ENCODE measurements at regions not wholly inside any gene's neighbourhood (a gene's known extent, or its start where the extent isn't known, plus 50 kb on each side); places are given as distances from the start of the nearest gene placed in this dataset.
"Not testable (repeated sequence)": the region's sequence is repeated elsewhere in the genome, so short reads cannot be mapped to it uniquely, and the experiment has no call there.

DNA sequence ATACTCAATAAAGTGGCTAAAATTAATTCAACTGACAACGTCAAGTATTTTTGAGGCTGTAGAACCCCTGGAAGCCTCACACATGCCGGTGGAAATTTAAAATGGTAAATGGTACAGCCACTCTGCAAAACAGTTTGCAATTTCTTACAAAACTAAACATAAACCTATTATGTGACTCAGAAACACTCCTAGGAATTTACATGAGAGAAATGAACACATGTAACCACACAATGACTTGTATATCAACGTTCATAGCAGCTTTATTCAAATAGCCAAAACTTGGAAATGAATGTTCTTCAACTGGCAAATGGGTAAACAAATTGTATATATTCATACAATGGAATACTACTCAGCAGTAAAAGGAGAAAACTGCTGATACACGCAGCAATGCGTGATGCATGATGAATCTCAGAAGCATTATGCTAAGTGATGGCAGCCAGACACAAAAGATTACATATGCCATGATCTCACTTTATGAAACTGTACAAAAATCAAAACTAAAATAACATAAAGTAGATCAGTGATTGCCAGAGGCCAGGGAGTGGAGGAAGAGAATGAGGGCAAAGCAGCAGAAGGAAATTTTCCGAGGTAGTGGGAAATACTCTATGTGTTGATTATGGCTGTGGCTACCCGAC is 112.5 kb downstream of the FAM50B start:
- no peak for DNase-seq (ENCODE audit: low spot score)
- no peak for FAIRE-seq

DNA sequence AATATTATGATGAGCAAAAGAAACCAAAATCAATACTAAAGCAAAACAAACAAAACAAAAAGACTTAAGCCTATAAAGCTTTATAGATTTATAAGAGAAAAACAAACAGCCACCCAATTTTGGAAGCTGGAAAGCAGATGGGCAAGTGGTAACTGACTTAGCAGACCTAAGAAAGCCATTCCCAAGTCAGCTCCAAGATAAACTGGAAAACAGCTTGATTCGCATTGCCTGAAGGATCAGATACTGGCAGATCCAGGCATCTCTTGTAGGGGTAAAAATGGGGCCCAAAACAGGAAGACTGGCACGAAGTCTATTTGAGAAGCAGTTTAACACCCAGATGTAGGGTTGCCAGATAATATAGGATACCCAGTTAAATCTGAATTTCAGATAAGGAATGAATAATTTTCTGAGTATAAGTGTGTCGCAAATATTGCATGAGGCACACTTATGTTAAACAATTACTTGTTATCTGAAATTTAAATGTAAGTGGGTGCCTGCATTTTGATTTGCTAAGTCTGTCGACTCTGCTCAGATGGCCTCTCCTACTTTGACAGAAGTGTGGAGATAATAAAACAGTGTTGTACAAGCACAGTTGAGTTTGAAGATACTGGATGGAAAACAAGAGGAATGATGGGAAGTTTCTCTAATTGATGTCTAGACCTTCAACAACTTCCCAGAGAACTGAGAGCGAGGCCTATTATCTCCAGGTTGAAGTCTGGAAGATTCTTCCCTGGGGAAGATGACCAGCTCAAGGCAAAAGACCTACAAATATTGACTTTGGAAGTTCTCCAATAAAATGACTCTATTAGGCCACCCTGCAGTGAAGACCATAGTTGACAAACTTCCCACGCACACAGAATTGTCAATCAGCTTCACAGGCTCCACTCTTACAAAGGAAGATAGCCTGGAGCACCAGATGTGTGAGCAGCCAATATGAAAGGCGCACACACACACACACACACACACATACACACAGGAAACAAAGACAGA is 113.4 kb downstream of the FAM50B start:
- DNase-seq (ENCODE audit: low spot score), result no peak
- FAIRE-seq, result no peak

DNA sequence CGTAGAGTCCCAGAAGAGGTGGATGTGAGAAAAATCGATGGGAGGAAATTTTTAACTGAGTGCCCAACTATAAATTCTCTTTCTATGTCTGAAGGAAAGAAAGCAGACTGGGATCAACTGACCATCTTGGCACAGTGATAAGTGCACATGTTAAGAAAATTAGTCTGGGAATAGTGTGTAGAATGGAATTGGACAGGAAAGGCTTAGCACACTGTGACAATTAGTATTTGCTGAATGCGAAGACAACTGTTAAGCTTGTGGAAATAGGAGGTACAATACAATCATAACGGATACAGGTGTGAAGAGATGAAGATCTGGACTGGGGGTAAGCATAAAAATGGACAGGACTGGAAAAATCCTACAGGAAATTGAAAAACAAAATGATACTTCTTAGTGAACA is 114.3 kb downstream of the FAM50B start:
- DNase-seq (ENCODE audit: low spot score) (no peak), FAIRE-seq (no peak)

DNA sequence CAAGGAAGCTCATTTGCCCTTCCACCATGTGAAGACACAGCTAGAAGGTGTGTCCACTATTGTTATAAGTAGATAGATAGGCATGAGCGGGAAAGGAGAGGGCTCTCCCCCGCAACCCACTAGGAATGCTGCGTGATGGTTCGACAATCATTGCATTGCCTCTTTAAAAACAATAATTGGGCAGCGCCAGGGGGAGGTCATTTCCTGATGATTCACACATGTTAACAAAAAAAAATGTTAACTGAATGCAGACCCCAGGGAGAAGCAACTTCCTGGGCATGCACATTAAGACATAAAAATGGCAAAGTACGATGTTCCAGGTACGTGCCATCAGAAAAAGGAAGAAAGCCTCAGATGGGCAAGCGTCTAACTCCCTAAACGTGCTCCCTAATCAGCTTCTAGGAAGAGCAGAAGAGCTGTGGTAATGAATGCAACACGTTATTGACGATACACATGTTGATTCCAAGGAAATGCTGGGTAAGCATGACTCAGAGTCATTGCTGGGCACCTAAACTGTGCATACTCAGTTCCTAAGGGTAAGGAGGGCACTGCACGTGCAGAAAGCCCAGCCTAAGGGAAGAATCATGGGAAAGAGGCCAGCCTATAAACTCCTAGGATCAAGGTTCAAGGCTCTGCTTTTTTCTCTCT is 113.7 kb downstream of the FAM217A start:
- DNase-seq (ENCODE audit: low spot score), result no peak
- no peak for FAIRE-seq

DNA sequence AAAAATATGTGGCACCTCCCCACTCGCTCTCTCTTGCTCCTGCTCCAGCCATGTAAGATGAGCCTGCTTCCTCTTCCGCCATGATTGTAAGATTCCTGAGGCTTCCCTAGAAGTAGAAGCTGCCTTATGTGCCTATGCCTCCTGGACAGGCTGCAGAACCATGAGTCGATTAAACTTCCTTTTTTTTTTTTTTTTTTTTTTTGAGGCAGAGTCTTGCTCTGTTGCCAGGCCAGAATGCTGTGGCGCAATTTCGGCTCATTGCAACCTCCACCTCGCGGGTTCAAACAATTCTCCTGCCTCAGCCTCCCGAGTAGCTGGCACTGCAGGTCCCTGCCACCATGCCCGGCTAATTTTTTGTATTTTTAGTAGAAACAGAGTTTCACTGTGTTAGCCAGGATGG is 112.5 kb downstream of the FAM217A start:
- FAIRE-seq (no peak), DNase-seq (ENCODE audit: low spot score) (no peak)

DNA sequence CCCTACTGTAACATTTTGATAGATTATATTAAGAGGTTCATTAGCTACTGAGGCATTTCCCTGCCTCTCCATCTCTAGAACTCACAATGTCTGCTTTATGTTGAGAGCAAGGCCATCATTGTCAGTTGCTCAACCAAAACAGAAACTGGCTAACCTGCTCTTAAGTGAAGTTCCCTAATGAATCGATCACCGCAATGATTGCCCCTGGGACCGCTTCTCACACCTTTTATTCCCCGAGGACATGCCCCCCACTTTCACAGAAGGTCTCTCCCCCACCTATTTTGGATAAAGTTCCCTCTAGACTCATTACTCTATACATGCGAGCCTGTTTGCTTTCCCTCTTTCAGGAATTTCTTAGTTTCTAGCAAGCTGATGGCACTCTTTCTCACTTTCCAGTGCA is 108.8 kb downstream of the FAM217A start:
- no peak for DNase-seq (ENCODE audit: low spot score)

DNA sequence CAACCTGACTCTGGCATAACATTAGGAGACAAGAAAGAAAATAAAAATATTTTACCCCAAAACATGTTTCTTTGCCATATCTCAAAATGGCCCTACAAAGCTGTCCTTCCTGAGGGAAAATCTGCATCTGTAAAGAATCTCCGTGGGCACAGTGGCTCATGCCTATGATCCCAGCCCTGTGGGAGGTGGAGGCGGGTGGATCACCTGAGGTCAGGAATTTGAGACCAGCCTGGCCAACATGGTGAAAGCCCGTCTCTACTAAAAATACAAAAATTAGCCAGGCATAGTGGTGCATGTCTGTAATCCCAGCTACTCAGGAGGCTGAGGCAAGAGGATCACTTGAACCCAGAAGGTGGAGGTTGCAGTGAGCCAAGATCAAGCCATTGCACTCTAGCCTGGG is 105.8 kb downstream of the FAM217A start:
- DNase-seq (ENCODE audit: low spot score); FAIRE-seq: not testable (repeated sequence)

More for the DNA sequence above, 108.8 kb downstream of the FAM217A start:
- FAIRE-seq, result no peak

DNA sequence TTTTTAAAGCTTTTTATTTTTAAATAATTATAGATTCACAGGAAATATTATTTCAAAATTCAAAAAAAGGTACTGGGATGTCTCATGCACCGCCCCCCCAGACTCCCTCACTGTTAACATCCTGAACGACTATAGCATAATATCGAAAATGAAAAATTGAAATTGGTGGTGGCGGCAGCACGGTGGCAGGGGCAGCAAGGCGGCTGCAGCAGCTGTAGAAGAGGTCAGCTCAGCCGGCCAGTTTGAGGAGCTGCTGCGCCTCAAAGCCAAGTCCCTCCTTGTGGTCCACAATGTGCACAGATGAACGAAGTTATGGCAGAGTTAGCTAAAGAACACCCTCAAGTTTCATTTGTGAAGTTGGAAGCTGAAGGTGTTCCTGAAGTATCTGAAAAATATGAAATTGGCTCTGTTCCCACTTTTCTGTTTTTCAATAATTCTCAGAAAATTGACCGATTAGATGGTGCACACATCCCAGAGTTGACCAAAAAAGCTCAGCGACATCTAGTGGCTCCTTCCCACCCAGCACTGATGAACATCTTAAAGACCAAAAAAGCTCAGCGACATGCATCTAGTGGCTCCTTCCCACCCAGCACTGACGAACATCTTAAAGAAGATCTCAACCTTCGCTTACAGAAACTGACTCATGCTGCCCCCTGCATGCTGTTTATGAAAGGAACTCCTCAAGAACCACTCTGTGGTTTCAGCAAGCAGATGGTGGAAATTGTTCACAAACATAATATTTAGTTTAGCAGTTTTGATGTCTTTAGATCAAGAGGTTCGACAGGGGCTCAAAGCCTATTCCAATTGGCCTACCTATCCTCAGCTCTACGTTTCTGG is 100.8 kb downstream of the FAM217A start:
- peak; percentile 51 for FAIRE-seq
- peak; percentile 60 for DNase-seq (ENCODE audit: low spot score)

DNA sequence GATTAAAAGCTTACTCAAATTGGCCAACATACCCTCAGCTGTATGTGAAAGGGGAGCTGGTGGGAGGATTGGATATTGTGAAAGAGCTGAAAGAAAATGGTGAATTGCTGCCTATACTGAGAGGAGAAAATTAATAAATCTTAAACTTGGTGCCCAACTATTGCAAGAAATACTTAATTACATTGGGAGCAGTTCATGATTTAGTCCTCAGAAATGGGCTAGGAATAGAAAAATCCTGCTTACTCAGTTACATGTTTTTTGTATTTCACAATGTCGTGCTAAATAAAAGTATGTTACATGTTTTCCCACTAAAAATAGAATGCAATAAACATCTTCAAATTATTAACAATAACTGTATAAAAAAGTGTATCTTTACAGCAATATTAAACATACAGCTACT is 100.0 kb downstream of the FAM217A start:
- not testable (repeated sequence) for FAIRE-seq; DNase-seq (ENCODE audit: low spot score)

DNA sequence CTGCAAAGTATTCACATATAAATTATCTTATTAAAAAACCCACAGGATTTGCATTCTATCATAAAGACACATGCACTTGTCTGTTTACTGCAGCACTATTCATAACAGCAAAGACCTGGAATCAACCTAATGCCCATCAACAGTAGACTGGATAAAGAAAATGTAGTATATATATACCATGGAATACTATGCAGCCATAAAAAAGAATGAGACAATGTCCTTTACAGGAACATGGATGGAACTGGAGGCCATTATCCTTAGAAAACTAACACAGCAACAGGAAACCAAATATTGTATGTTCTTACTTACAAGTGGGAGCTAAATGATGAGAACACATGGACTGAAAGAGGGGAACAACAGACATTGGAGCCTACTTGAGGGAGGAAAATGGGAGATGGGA is 97.0 kb downstream of the FAM217A start:
- DNase-seq (ENCODE audit: low spot score) (no peak), FAIRE-seq (no peak)

DNA sequence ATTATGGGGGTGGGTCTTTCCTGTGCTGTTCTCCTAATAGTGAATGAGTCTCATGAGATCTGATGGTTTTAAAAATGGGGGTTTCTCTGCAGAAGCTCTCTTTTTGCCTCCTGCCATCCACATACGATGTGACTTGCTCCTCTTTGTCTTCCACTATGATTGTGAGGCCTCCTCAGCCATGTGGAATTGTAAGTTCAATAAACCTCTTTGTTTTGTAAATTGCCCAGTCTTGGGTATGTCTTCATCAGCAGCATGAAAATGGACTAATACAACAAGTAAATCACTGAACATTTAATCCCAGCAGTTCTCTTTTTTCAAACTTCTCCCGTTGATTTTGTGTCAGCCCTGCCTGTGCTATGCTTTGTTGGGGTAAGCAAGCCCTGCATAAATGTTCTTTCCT is 95.2 kb downstream of the FAM217A start:
- DNase-seq (ENCODE audit: low spot score) (no peak), FAIRE-seq (no peak)

DNA sequence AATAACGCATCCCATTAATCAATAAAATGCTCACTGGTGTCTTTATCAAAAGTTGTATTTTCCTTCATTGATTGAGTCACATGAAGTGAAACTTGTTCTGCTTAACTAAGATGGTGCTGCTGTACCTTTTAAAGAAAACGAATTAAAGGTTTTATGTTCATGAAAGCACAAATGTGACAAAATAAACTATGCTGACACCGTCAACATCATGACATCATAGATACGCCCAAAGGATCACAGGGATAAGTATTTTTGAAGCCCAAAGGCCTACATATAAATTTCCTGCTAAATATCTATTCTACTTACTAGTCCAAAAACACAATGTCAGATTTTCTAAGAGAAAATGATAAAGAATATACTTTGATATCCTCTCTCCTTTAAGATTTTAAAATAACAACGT is 94.4 kb downstream of the FAM217A start:
- FAIRE-seq (no peak), DNase-seq (ENCODE audit: low spot score) (no peak)

DNA sequence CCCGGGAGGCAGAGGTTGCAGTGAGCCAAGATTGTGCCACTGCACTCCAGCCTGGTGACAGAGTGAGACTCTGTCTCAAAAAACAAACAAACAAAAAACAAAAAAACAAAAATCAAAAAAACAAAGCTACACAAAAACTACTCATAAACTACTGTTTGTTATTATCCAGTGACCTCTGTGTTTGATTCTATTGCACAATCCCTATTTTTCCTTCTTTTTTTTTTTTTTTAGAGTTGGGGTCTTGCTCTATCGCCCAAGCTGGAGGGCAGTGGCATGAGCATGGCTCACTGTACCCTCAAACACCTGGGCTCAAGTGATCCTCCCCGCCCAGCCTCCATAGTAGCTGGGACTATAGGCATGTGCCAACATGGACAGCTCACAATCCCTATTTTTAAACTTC is 92.7 kb downstream of the FAM217A start:
- DNase-seq (ENCODE audit: low spot score) (no peak), FAIRE-seq (no peak)

DNA sequence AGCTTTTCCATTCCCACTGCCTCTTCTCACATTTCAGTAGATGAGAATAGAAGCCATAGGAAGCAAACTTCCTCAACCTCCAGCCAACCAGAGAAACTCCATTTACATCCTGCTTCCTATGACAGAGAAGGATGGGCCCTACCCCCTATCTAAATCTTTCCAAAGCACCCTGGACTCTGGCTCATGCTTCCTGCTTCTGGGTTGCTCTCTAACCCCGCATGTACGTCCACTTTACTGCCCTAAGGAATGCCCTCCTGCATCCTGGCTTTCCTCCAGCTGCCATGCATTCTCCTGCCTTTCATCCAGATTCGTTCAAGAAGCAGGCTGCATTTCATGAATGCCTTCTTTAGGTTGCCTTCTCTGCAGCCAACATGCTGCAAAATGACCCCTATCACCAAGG is 91.9 kb downstream of the FAM217A start:
- no peak for FAIRE-seq
- no peak for DNase-seq (ENCODE audit: low spot score)

DNA sequence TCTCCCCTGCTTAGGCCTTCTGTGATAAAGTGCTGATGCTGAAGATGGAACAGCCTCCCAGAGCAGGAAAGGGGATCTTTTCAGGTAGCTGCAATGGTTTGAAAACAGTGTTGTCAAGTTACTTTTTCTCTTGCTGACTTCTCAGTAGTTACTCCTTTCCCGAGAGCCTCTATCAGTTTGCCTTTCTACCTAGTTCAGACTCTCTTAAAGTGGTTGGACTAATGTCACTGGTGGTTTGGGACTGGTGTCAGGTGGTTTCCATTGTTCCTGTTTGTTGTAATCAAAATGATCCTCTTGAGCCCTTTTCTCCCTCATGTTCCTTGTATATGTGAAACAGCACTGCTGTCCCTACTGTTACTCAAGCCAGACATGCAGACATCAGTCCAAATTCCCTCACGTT is 91.4 kb downstream of the FAM217A start:
- FAIRE-seq (no peak), DNase-seq (ENCODE audit: low spot score) (no peak)

DNA sequence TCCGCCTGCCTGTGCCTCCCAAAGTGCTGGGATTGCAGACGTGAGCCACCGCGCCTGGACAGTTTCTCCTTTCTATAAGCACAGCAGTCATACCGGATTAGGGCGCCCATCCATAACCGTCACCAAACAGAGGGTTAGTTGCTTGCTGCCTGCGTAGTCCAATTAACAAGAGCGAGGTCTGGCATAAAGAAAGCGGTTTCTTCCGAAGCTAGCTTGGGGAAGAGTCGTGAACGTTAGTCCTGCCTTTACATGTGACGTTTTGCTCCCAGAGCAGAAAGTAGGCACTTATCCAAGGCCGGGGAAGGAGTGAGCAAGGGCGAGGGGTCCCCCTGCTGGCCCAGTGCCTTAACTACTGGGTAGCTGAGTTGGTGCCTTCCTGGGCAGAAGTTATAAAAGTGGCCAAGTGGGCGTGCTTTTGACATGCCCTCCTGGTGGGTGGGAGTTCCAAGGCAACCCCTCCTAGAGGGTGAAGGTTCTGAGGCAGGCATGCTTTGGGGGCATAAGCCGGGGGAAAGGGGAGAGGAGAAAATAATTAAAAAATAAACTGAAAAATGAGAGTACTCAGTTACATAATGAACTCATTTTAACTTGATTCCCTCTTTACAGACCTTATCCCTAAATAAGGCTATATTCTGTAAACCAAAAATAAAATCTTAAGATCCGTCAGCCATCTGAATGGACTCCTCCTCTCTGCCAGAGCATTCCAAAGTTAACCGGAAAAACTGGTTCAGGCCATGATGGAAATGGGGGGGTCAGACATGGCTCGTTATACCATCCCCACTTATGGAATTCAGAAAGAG is 88.0 kb downstream of the FAM217A start:
- DNase-seq (ENCODE audit: low spot score) (peak; percentile 58), FAIRE-seq (no peak)

DNA sequence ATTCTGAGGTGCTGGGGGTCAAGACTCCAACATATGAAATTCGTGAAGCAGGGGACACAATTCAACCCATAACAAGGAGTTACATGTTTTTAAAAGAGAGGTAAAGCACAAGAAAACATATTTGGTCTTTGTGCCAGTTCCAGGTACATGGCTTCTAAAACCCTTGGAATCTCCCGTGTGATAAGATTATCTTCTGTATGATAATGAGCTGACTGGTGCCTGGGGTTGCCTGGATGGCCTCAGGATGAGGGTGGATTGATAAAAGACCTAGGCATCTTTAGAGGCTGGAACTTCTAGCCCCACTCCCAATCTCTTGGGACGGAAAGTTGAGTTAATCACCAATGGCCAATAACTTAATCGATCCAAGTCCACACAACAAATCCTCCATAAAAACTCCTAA is 87.0 kb downstream of the FAM217A start:
- DNase-seq (ENCODE audit: low spot score) (no peak), FAIRE-seq (no peak)

DNA sequence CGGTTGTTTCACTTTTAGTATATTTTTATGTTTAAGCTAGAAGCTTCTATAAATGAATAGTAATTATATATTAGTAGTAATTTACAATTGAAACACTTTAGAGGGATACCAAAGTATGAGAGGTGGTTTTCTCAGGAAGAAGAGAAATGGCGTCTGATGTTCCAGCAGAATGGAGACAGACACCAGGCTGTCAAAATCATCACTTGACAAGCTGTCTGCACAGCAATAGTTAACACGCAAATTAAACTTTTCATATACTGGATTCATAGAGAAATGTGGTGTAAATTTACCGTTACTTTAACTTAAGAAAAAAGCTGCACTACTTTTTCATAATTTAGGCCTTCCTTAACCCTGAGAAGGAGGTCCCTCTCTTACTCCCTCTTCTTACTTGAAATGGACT is 82.6 kb downstream of the FAM217A start:
- DNase-seq (ENCODE audit: low spot score), result no peak
- FAIRE-seq, result no peak

DNA sequence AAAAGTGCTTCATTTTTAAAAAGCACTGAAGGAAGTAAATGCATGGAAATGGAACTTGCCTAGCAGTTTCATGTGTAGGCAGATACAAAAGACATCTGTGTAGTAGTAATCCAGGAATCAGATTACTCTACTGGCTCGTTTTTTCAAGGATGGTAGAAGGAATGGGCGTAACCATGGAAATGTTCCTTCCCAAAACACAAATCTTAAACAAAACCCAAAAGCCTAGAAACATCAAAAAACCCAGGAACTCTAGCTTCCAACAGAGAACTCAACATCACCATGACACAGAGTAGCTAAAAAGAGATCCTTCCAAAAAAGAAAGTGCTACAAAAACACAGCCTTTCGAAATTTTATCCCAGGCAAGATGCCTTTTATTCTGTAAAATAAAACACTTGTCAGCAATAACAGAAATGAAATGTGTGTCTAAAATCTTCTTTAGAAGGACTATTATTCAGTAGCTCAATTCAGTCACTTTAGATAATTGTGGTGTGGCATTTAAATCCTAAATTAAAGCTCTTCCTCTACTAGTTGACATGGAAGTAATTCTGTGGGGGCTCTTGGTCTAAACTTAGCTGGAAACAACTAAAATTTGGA is 81.7 kb downstream of the FAM217A start:
- FAIRE-seq, result no peak
- no peak for DNase-seq (ENCODE audit: low spot score)
